Limb (tissue), 2 donors: ENCODE measurements at regions not wholly inside any gene's neighbourhood (a gene's known extent, or its start where the extent isn't known, plus 50 kb on each side); places are given as distances from the start of the nearest gene placed in this dataset.
A peak's percentile ranks its signal among the peaks of the same experiment; 100 is the strongest.
"Not testable (repeated sequence)": the region's sequence is repeated elsewhere in the genome, so short reads cannot be mapped to it uniquely, and the experiment has no call there.

Experiments used
- DNase-seq, 2 donors: peaks; one replicate each; pipeline ENCODE4 v3.0.0-alpha.2; 2016; ENCODE audit errors: extremely low spot score in 2 of 2

- no peak for DNase-seq
Measured at GRCh38 chr6:10180138-10181074, 234.5 kb downstream of the TFAP2A start.

GRCh38 chr6:10177704-10178103, 237.2 kb downstream of the TFAP2A start:
- no peak for DNase-seq

GRCh38 chr6:10175362-10175761, 239.5 kb downstream of the TFAP2A start:
- DNase-seq, result no peak

GRCh38 chr6:10174761-10175160, 240.1 kb downstream of the TFAP2A start:
- DNase-seq, result no peak

GRCh38 chr6:10174056-10174455, 240.8 kb downstream of the TFAP2A start:
- no peak for DNase-seq

- DNase-seq, result not testable (repeated sequence)
Measured at GRCh38 chr6:10171706-10172105, 243.2 kb downstream of the TFAP2A start.

- DNase-seq, result no peak
Measured at GRCh38 chr6:10170816-10171215, 244.1 kb downstream of the TFAP2A start.

GRCh38 chr6:10166031-10166430, 248.8 kb downstream of the TFAP2A start:
- DNase-seq, result no peak

GRCh38 chr6:10163203-10163962, 251.5 kb downstream of the TFAP2A start:
- DNase-seq, result peak; percentile 29 to 45

- DNase-seq, result no peak
Measured at GRCh38 chr6:10156875-10157274, 258.0 kb downstream of the TFAP2A start.

GRCh38 chr6:10154251-10154650, 260.6 kb downstream of the TFAP2A start:
- no peak for DNase-seq

- no peak for DNase-seq
Measured at GRCh38 chr6:10151144-10151915, 263.5 kb downstream of the TFAP2A start.

GRCh38 chr6:10149603-10150002, 265.3 kb downstream of the TFAP2A start:
- no peak for DNase-seq

- peak in 1 of 2 donors; percentile 42 for DNase-seq
Measured at GRCh38 chr6:10146715-10147451, 268.0 kb downstream of the TFAP2A start.

- no peak for DNase-seq
Measured at GRCh38 chr6:10144772-10145171, 270.1 kb downstream of the TFAP2A start.

GRCh38 chr6:10141746-10142443, 273.0 kb downstream of the TFAP2A start:
- no peak for DNase-seq

- peak in 1 of 2 donors; percentile 18 for DNase-seq
Measured at GRCh38 chr6:10140824-10141223, 274.1 kb downstream of the TFAP2A start.

- no peak for DNase-seq
Measured at GRCh38 chr6:10140136-10140535, 274.7 kb downstream of the TFAP2A start.

GRCh38 chr6:10138917-10139316, 276.0 kb downstream of the TFAP2A start:
- DNase-seq, result no peak

GRCh38 chr6:10136636-10137035, 278.2 kb downstream of the TFAP2A start:
- no peak for DNase-seq
